ENCODE measurements at regions not wholly inside any gene's neighbourhood (a gene's known extent, or its start where the extent isn't known, plus 50 kb on each side); places are given as distances from the start of the nearest gene placed in this dataset.

DNA sequence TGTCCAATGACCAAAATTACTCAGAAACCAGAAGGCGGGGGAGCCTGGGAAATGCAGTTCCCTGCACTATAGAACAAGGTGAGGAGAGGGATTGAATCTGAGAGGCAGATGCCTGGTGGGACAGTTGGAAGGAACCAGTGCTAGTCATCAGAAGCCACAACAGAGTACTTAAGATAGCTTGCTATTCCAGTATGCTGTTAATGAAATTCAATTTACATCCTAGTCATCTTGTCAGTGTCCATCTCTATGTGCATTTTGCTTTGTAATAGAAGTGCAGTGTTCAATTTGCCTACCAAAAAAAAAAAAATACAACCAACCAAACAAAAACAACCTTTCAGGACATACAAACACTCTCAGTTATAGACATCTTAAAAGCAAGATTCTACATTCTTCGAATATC is 679.1 kb upstream of the CPEB2 start:
- no peak for DNase-seq (ENCODE audit: low read depth, low spot score)
- Histone ChIP-seq H3K4me3 (ENCODE audit: control insufficient read depth in 2 of 3, extremely low read depth in 1 of 3, insufficient read depth in 2 of 3, low read depth in 1 of 3, low read length in 3 of 3) (no peak overlapping the region), H3K4me1 (ENCODE audit: control insufficient read depth, extremely low read depth, insufficient read depth, low read length) (no peaks in the 10 kb centered on the region), H3K9ac (ENCODE audit: control insufficient read depth, extremely low read depth, insufficient read depth, low read length) (no peak overlapping the region), H3K4me2 (ENCODE audit: control insufficient read depth, extremely low read depth, insufficient read depth, low read depth, low read length) (no peak overlapping the region), H2AFZ (ENCODE audit: control insufficient read depth, low read length) (no peak overlapping the region), H3K27ac (ENCODE audit: control insufficient read depth, insufficient read depth, low read length) (no peak overlapping the region), H3K27me3 (ENCODE audit: control insufficient read depth, extremely low read depth, insufficient read depth, low read length) (no peaks in the 10 kb centered on the region), H3K79me2 (ENCODE audit: control insufficient read depth, insufficient read depth, low read length) (no peaks in the 10 kb centered on the region), H4K20me1 (ENCODE audit: control insufficient read depth, extremely low read depth, insufficient read depth, low read length) (no peaks in the 10 kb centered on the region), H3K36me3 (ENCODE audit: control insufficient read depth in 2 of 2, extremely low read depth in 1 of 2, insufficient read depth in 2 of 2, low read length in 2 of 2) (no peaks in the 10 kb centered on the region), H3K9me1 (ENCODE audit: control insufficient read depth, extremely low read depth, insufficient read depth, low read length) (no peaks in the 10 kb centered on the region), H3K9me3 (ENCODE audit: control insufficient read depth, low read depth, low read length) (no peaks in the 10 kb centered on the region)
- FAIRE-seq: no peak
- dilution Hi-C loops (cut with MboI; ENCODE audit: extremely low pct_ligation_motif_present, low sequenced_read_pairs): no loop called here
- no peak for TF ChIP-seq EZH2 (IDR thresholded peaks at IDR 0.05; ENCODE audit: low read length)
- TF ChIP-seq, protein P1, sequence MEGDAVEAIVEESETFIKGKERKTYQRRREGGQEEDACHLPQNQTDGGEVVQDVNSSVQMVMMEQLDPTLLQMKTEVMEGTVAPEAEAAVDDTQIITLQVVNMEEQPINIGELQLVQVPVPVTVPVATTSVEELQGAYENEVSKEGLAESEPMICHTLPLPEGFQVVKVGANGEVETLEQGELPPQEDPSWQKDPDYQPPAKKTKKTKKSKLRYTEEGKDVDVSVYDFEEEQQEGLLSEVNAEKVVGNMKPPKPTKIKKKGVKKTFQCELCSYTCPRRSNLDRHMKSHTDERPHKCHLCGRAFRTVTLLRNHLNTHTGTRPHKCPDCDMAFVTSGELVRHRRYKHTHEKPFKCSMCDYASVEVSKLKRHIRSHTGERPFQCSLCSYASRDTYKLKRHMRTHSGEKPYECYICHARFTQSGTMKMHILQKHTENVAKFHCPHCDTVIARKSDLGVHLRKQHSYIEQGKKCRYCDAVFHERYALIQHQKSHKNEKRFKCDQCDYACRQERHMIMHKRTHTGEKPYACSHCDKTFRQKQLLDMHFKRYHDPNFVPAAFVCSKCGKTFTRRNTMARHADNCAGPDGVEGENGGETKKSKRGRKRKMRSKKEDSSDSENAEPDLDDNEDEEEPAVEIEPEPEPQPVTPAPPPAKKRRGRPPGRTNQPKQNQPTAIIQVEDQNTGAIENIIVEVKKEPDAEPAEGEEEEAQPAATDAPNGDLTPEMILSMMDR (optimal IDR thresholded peaks at IDR 0.05 in 1 of 3, IDR thresholded peaks at IDR 0.05 in 1 of 3, conservative IDR thresholded peaks at IDR 0.05 in 1 of 3; ENCODE audit: extremely low read depth in 1 of 3, insufficient read depth in 2 of 3, low read length in 3 of 3): no peak

- no peaks in the 10 kb centered on the region for H3K36me3 ChIP-seq (ENCODE audit: control insufficient read depth in 2 of 2, extremely low read depth in 1 of 2, insufficient read depth in 2 of 2, low read length in 2 of 2)
- dilution Hi-C loops (cut with MboI; ENCODE audit: extremely low pct_ligation_motif_present, low sequenced_read_pairs): no loop called here
Observed at GRCh38 chr4:14329228-14329627, 673.1 kb upstream of the CPEB2 start.

More at GRCh38 chr4:14329228-14329627, 673.1 kb upstream of the CPEB2 start:
- DNase-seq (ENCODE audit: low read depth, low spot score): no peak
- H3K79me2 ChIP-seq (ENCODE audit: control insufficient read depth, insufficient read depth, low read length): no peaks in the 10 kb centered on the region
- no peak overlapping the region for H3K9ac ChIP-seq (ENCODE audit: control insufficient read depth, extremely low read depth, insufficient read depth, low read length)
- no peaks in the 10 kb centered on the region for H3K9me3 ChIP-seq (ENCODE audit: control insufficient read depth, low read depth, low read length)
- H3K27ac ChIP-seq (ENCODE audit: control insufficient read depth, insufficient read depth, low read length): no peak overlapping the region
- H3K4me1 ChIP-seq (ENCODE audit: control insufficient read depth, extremely low read depth, insufficient read depth, low read length): no peaks in the 10 kb centered on the region
- H3K4me3 ChIP-seq (ENCODE audit: control insufficient read depth in 2 of 3, extremely low read depth in 1 of 3, insufficient read depth in 2 of 3, low read depth in 1 of 3, low read length in 3 of 3): no peak overlapping the region
- H3K4me2 ChIP-seq (ENCODE audit: control insufficient read depth, extremely low read depth, insufficient read depth, low read depth, low read length): no peak overlapping the region
- no peak for TF ChIP-seq EZH2 (IDR thresholded peaks at IDR 0.05; ENCODE audit: low read length)
- TF ChIP-seq, protein P1 (optimal IDR thresholded peaks at IDR 0.05 in 1 of 3, IDR thresholded peaks at IDR 0.05 in 1 of 3, conservative IDR thresholded peaks at IDR 0.05 in 1 of 3; ENCODE audit: extremely low read depth in 1 of 3, insufficient read depth in 2 of 3, low read length in 3 of 3): no peak
- no peak for FAIRE-seq
- no peaks in the 10 kb centered on the region for H3K27me3 ChIP-seq (ENCODE audit: control insufficient read depth, extremely low read depth, insufficient read depth, low read length)
- H4K20me1 ChIP-seq (ENCODE audit: control insufficient read depth, extremely low read depth, insufficient read depth, low read length): no peaks in the 10 kb centered on the region
- no peaks in the 10 kb centered on the region for H3K9me1 ChIP-seq (ENCODE audit: control insufficient read depth, extremely low read depth, insufficient read depth, low read length)
- H2AFZ ChIP-seq (ENCODE audit: control insufficient read depth, low read length): no peak overlapping the region
